Activated T-cell treated with anti-CD3 and anti-CD28 coated beads, Interleukin-2, amount 50 U/mL, for 72 hours (primary cell): ENCODE measurements at regions not wholly inside any gene's neighbourhood (a gene's known extent, or its start where the extent isn't known, plus 50 kb on each side); places are given as distances from the start of the nearest gene placed in this dataset.
A peak's percentile ranks its signal among the peaks of the same experiment; 100 is the strongest.

ENCODE experiments used
- ATAC-seq, 2 donors: fragments of 150-1000 bp; cut with Tn5 transposase; replicated peaks in 1 of 2; 2 replicates each; pipeline ENCODE4 v1.10.0; 2021; ENCODE audit warnings: moderate library complexity in 2 of 2, mild to moderate bottlenecking in 1 of 2
- DNase-seq, 2 donors: peaks; one replicate each; pipeline ENCODE4 v3.0.0; 2021 to 2022; ENCODE audit warnings: mixed read lengths in 1 of 2
- H3K27ac Mint-ChIP-seq: one replicate; pipeline ENCODE4 v1.8.0; 2022; ENCODE audit warnings: mild to moderate bottlenecking, moderate library complexity, mixed read lengths
- H3K27me3 Mint-ChIP-seq: one replicate; pipeline ENCODE4 v1.8.0; 2022; ENCODE audit warnings: low read depth, mixed read lengths
- H3K36me3 Mint-ChIP-seq, 2 donors: one replicate each; pipeline ENCODE4 v1.8.0; 2022; ENCODE audit warnings: mixed read lengths in 2 of 2, mild to moderate bottlenecking in 1 of 2; ENCODE audit not compliant: insufficient read depth in 2 of 2
- H3K4me1 Mint-ChIP-seq: one replicate; pipeline ENCODE4 v1.8.0; 2022; ENCODE audit warnings: low read depth, mixed read lengths
- H3K4me3 Mint-ChIP-seq, 2 donors: one replicate each; pipeline ENCODE4 v1.8.0; 2022; ENCODE audit warnings: mild to moderate bottlenecking in 2 of 2, mixed read lengths in 2 of 2, moderate library complexity in 2 of 2
- H3K9me3 Mint-ChIP-seq, 2 donors: one replicate each; pipeline ENCODE4 v1.8.0; 2022; ENCODE audit warnings: mixed read lengths in 2 of 2

GRCh38 chr7:47652591-47652990, 70.7 kb upstream of the TNS3 start:
- no peak for DNase-seq
- Mint-ChIP-seq H3K4me1 (peaks cover 7% of the 10 kb centered on the region), H3K36me3 (peaks cover 0 to 2% of the 10 kb centered on the region in 2 donors), H3K27me3 (no peaks in the 10 kb centered on the region), H3K4me3 (no peak overlapping the region), H3K9me3 (no peaks in the 10 kb centered on the region), H3K27ac (no peak overlapping the region)
- no peak for ATAC-seq

GRCh38 chr7:47651355-47652317, 69.7 kb upstream of the TNS3 start:
- Mint-ChIP-seq H3K4me1 (peaks cover 17% of the 10 kb centered on the region), H3K27ac (no peak overlapping the region), H3K27me3 (no peaks in the 10 kb centered on the region), H3K36me3 (peaks cover 0 to 2% of the 10 kb centered on the region in 2 donors), H3K9me3 (no peaks in the 10 kb centered on the region), H3K4me3 (no peak overlapping the region)
- ATAC-seq: no peak
- no peak for DNase-seq

GRCh38 chr7:47649919-47650318, 68.0 kb upstream of the TNS3 start:
- Mint-ChIP-seq H3K4me3 (no peak overlapping the region), H3K36me3 (peaks cover 0 to 4% of the 10 kb centered on the region in 2 donors), H3K27ac (no peak overlapping the region), H3K9me3 (peaks cover 0 to 2% of the 10 kb centered on the region in 2 donors), H3K27me3 (no peaks in the 10 kb centered on the region), H3K4me1 (peaks cover 17% of the 10 kb centered on the region)
- DNase-seq (no peak), ATAC-seq (no peak)

GRCh38 chr7:47648275-47648925, 66.5 kb upstream of the TNS3 start:
- Mint-ChIP-seq H3K27ac (no peak overlapping the region), H3K4me3 (no peak overlapping the region), H3K27me3 (no peaks in the 10 kb centered on the region), H3K9me3 (peaks cover 0 to 10% of the 10 kb centered on the region in 2 donors), H3K4me1 (peaks cover 17% of the 10 kb centered on the region), H3K36me3 (peaks cover 4 to 6% of the 10 kb centered on the region in 2 donors)
- DNase-seq: no peak
- ATAC-seq: no peak

GRCh38 chr7:47647918-47648250, 66.0 kb upstream of the TNS3 start:
- Mint-ChIP-seq H3K27me3 (no peaks in the 10 kb centered on the region), H3K36me3 (peaks cover 5 to 6% of the 10 kb centered on the region in 2 donors), H3K4me1 (peaks cover 17% of the 10 kb centered on the region), H3K27ac (no peak overlapping the region), H3K9me3 (peaks cover 0 to 11% of the 10 kb centered on the region in 2 donors), H3K4me3 (no peak overlapping the region)
- ATAC-seq: no peak
- no peak for DNase-seq

- DNase-seq (peak; percentile 2 to 7), ATAC-seq (peak; percentile 55 to 65)
- Mint-ChIP-seq H3K36me3 (peaks cover 5 to 6% of the 10 kb centered on the region in 2 donors), H3K27ac (no peak overlapping the region), H3K9me3 (peaks cover 0 to 11% of the 10 kb centered on the region in 2 donors), H3K4me3 (peak overlapping the region in 1 of 2 donors; percentile 17), H3K27me3 (no peaks in the 10 kb centered on the region), H3K4me1 (peaks cover 17% of the 10 kb centered on the region)
Measured at GRCh38 chr7:47647181-47647917, 65.4 kb upstream of the TNS3 start.

- Mint-ChIP-seq H3K36me3 (peaks cover 5 to 6% of the 10 kb centered on the region in 2 donors), H3K4me1 (peaks cover 17% of the 10 kb centered on the region), H3K4me3 (no peak overlapping the region), H3K27me3 (no peaks in the 10 kb centered on the region), H3K9me3 (peaks cover 0 to 16% of the 10 kb centered on the region in 2 donors), H3K27ac (no peak overlapping the region)
- no peak for DNase-seq
- no peak for ATAC-seq
Measured at GRCh38 chr7:47643716-47644400, 61.9 kb upstream of the TNS3 start.

GRCh38 chr7:47640265-47640664, 58.4 kb upstream of the TNS3 start:
- no peaks in the 10 kb centered on the region for H3K27me3 Mint-ChIP-seq
- H3K4me1 Mint-ChIP-seq: no peaks in the 10 kb centered on the region

GRCh38 chr7:47639495-47640110, 57.7 kb upstream of the TNS3 start:
- Mint-ChIP-seq H3K27ac (no peak overlapping the region), H3K9me3 (peaks cover 0 to 15% of the 10 kb centered on the region in 2 donors), H3K27me3 (no peaks in the 10 kb centered on the region), H3K4me3 (no peak overlapping the region), H3K4me1 (no peaks in the 10 kb centered on the region), H3K36me3 (peaks cover 3 to 6% of the 10 kb centered on the region in 2 donors)
- ATAC-seq: no peak
- no peak for DNase-seq

More at GRCh38 chr7:47640265-47640664, 58.4 kb upstream of the TNS3 start:
- Mint-ChIP-seq H3K9me3 (peaks cover 0 to 18% of the 10 kb centered on the region in 2 donors), H3K4me3 (no peak overlapping the region), H3K36me3 (peaks cover 5 to 6% of the 10 kb centered on the region in 2 donors), H3K27ac (no peak overlapping the region)
- no peak for ATAC-seq
- no peak for DNase-seq

- Mint-ChIP-seq H3K27me3 (no peaks in the 10 kb centered on the region), H3K36me3 (peaks cover 3 to 4% of the 10 kb centered on the region in 2 donors), H3K4me1 (no peaks in the 10 kb centered on the region), H3K4me3 (no peak overlapping the region), H3K9me3 (peaks cover 0 to 11% of the 10 kb centered on the region in 2 donors), H3K27ac (no peak overlapping the region)
- no peak for DNase-seq
- no peak for ATAC-seq
Measured at GRCh38 chr7:47638679-47639315, 56.9 kb upstream of the TNS3 start.

- Mint-ChIP-seq H3K36me3 (no peaks in the 10 kb centered on the region), H3K27me3 (no peaks in the 10 kb centered on the region), H3K27ac (no peak overlapping the region), H3K4me1 (no peaks in the 10 kb centered on the region), H3K9me3 (peaks cover 0 to 7% of the 10 kb centered on the region in 2 donors), H3K4me3 (no peak overlapping the region)
- DNase-seq: no peak
- ATAC-seq: no peak
Measured at GRCh38 chr7:47636433-47637175, 54.7 kb upstream of the TNS3 start.
